GM10266 (cell line): ENCODE measurements at regions not wholly inside any gene's neighbourhood (a gene's known extent, or its start where the extent isn't known, plus 50 kb on each side); places are given as distances from the start of the nearest gene placed in this dataset.

Experiments
- DNase-seq: peaks from one replicate; pipeline ENCODE4 v3.0.0; 2012; ENCODE audit errors: extremely low spot score
- TF ChIP-seq, protein P1 (sequence below): IDR thresholded peaks from 2 replicates; pipeline ENCODE4 v1.5.1; 2012; ENCODE audit warnings: mild to moderate bottlenecking, low read depth; ENCODE audit not compliant: control insufficient read depth, insufficient read depth; ENCODE audit errors: missing control alignments

DNA sequence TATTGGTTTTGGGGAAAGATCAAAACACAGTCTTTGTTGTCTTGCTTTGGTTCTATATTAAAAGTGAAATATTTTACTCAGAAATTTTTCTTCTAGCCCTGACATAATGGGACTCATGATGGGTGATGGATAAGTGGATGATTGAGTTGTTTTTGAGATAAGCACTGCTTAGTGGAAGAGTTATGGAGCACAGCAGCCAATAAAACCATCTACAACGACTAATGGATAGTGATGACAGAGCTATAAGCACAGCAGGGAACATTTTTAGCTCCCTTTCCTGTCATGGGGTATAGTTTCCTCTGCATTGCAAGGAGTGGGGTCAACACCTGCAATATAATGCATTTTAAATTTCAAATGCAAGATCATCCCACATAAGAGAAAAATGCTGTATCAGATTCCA, 812.4 kb downstream of the STPG2 start:
- no peak for DNase-seq
- TF ChIP-seq, protein P1, sequence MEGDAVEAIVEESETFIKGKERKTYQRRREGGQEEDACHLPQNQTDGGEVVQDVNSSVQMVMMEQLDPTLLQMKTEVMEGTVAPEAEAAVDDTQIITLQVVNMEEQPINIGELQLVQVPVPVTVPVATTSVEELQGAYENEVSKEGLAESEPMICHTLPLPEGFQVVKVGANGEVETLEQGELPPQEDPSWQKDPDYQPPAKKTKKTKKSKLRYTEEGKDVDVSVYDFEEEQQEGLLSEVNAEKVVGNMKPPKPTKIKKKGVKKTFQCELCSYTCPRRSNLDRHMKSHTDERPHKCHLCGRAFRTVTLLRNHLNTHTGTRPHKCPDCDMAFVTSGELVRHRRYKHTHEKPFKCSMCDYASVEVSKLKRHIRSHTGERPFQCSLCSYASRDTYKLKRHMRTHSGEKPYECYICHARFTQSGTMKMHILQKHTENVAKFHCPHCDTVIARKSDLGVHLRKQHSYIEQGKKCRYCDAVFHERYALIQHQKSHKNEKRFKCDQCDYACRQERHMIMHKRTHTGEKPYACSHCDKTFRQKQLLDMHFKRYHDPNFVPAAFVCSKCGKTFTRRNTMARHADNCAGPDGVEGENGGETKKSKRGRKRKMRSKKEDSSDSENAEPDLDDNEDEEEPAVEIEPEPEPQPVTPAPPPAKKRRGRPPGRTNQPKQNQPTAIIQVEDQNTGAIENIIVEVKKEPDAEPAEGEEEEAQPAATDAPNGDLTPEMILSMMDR = no peak

DNA sequence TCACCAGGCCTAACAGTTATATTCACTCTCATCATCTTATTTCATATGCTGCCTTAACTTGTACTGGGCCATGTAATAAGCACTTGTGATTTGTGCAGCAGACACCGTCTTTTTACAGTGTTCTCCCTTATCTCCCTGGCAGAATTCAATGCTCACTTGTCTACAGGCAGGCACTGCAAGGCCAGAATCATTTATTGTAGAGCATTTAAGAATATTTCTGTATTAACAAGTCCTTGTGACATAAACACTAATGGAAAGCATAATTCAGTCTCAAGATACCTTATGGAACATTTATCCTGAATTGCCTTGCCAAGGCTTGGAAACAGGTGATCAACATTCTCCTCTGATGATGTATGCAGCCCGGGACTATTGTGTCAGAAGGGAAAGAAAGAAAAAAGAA, 808.9 kb downstream of the STPG2 start:
- no peak for DNase-seq
- TF ChIP-seq, protein P1 = no peak

DNA sequence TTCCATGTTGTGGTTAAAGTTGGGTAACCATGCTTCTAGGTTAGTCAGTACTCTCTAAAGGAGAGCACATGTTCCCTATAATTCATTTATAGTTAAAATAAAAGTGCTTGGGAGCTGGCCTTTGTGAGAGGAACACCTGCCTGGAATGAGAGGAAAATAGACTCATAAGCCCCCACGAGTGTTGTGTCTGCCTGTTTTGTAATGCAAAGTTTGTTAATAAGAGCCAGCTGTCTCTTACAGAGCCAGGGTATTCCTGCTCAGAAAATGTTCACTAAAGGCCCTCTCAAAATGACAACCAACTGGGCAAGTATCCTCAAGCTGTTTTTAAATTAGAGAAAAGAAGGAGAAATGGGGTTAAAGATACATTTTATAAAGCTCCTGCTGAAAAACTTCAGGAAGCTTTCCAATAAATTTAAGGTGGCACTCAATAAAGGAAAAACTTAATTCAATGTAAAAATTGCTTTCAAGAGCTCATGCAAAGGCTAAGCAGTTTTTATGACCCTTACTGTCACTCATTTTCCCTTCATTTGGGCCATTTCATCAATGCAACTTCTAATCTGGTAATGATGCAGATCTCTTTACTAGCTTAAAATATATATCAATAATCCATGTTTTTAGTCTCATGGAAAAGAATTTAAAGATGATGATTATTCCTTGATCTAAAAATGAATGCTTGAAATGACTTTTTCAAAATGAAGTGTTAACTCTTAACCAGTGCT, 793.6 kb downstream of the STPG2 start:
- DNase-seq = no peak
- TF ChIP-seq, protein P1 = no peak

DNA sequence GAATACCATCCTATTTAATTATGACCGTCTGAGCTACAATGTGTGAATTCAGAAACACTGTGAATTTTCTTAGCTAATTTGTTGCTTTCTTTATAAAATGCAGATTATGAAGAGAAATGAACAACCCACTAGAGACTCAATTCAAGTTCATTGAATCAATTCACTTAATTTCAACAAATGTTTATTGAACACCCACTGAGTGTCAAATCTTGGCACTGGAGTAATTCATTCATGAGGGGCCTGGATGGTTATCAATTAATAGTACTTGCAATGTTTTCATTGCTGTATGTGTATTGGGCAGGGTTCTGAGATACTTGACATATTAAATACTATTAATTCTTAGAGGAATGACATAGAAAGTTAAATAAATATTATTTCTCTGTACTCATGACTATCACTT, 789.4 kb downstream of the STPG2 start:
- TF ChIP-seq, protein P1 = no peak
- no peak for DNase-seq

DNA sequence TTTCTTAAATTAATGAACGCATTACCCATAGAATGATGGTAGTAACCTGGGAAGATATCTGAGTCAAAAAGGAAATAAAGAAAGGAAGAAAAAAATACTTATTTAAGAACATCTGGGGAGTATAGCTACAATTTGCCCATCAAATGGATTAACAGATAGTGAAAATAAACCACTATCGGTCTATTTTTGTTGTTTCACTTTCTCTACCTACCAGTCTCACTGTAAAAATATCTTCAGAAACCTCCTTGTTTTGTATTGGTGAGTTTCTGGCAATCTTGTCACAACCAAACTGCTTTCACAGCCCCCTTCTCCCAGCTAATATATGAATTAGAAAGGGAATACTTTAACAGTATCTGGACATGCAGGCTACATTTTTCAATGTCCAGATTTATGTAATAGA, 783.5 kb downstream of the STPG2 start:
- TF ChIP-seq, protein P1 = no peak
- DNase-seq = no peak

DNA sequence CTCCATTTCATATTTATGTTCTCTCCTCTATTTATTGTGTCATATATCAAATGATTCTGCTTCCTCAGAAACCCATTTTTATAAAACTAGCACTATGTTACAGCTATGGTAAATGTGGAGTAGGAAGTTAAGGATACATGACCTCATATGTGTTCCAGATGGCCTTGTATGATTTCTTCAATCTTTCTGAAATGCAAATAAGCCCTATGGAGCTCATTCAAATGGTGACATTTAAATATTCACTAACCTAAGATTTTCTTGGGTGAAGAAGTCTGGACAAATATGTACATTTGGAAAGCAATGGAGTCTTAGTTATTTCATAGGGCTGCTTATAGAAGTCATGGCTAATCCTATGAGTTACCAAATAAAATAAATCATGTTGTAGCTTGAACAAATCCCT, 782.5 kb downstream of the STPG2 start:
- no peak for DNase-seq
- TF ChIP-seq, protein P1 = no peak

DNA sequence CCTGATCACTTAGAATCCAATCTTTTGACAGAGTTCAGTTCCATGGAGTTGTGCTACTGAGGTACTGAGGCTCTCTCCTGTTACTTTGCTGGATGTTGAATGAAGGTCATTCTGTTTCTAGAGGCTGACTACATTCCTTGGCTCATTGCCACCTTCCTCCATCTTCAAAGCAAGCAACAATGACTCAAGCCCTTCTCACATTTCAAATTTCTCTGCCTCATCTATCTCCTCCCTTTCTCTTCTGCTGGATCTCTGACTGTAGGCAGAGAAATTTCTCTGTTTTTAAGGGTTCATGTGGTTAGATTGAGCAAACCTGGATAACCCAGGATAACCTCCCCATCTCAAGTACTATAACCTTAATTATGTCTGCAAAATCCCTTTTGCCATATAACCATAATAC, 775.4 kb downstream of the STPG2 start:
- DNase-seq = no peak
- TF ChIP-seq, protein P1 = no peak
